Activated CD4-positive, alpha-beta memory T cell treated with anti-CD3 and anti-CD28 coated beads, Interleukin-2, amount 10 ng/mL, durations not matched to agents 7 days and 5 days (primary cell): ENCODE measurements at regions not wholly inside any gene's neighbourhood (a gene's known extent, or its start where the extent isn't known, plus 50 kb on each side); places are given as distances from the start of the nearest gene placed in this dataset.

Experiments
- CTCF ChIA-PET: fragments of 350-600 bp; sonication (Branson Sonifier 250); formaldehyde crosslinking; loops from one replicate; lab custom pipeline; 2021; ENCODE audit warnings: antibody characterized with exemption, inconsistent platforms; lab: Charles Lee
- POLR2A ChIA-PET: fragments of 350-600 bp; sonication (Branson Sonifier 250); formaldehyde crosslinking; loops from one replicate; lab custom pipeline; 2021; ENCODE audit warnings: antibody characterized with exemption; lab: Charles Lee
- DNase-seq: peaks from one replicate; pipeline ENCODE4 v3.0.0-alpha.2; 2020
- H3K27ac Mint-ChIP-seq: one replicate; pipeline ENCODE4 v1.8.0; 2021; ENCODE audit warnings: mild to moderate bottlenecking, mixed read lengths
- H3K27me3 Mint-ChIP-seq: one replicate; pipeline ENCODE4 v1.8.0; 2021; ENCODE audit warnings: mixed read lengths
- H3K36me3 Mint-ChIP-seq: one replicate; pipeline ENCODE4 v1.8.0; 2021; ENCODE audit warnings: low read depth, mixed read lengths
- H3K4me1 Mint-ChIP-seq: one replicate; pipeline ENCODE4 v1.8.0; 2021; ENCODE audit warnings: mixed read lengths
- H3K4me3 Mint-ChIP-seq: one replicate; pipeline ENCODE4 v1.8.0; 2021; ENCODE audit warnings: mild to moderate bottlenecking, mixed read lengths
- H3K9me3 Mint-ChIP-seq: one replicate; pipeline ENCODE4 v1.8.0; 2021; ENCODE audit warnings: mixed read lengths

DNA sequence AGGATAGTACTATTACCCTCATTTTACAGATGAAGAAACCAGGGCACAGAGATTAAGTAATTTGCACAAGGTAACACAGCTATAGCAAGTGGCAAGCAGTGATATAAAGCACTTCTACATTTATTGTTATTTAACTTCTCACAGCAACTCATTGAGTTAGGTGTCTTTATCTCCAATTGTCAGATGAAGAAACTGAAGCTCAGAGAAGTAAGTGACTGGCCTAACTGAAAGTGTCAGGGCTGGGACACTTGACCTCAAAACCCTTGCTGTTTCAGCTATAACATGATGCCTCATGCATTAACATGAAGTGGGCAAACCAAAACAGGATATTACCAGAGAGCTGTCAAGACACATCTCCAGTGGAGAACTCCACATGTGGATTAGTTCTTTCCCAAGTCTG, 65.8 kb upstream of the LEKR1 start:
- POLR2A ChIA-PET = no interaction called here

DNA sequence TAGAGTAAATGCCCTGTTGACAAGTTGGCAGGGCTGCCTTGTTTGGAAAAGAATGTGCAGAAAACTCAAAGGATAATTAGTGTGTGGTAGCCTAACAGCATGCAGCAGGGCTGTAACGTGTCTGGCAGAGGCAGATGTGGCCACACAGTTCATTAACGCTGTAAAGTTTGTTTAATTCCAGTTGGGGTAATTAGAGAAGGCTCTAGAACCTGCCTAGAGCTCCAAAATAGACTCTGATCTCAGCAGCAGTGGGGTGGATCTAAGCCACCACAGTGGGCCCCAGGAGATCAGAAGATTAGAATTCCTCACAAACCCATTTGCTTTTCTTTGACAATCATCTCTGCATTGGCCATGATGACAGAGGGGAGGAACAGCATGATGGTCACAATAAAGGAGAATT, 65.1 kb upstream of the LEKR1 start:
- no peak for DNase-seq
- no peak overlapping the region for H3K27ac Mint-ChIP-seq
- ChIA-PET POLR2A (no interaction called here), CTCF (interaction anchor here (0.7 to 1.2 kb wide), 2 partner anchors 29 to 238 kb away, joined by 3 to 6 read pairs; no protein-coding TSS in a partner anchor)
- no peaks in the 10 kb centered on the region for H3K27me3 Mint-ChIP-seq
- no peaks in the 10 kb centered on the region for H3K36me3 Mint-ChIP-seq
- H3K9me3 Mint-ChIP-seq = peaks cover 2% of the 10 kb centered on the region
- H3K4me1 Mint-ChIP-seq = peaks cover 14% of the 10 kb centered on the region
- no peak overlapping the region for H3K4me3 Mint-ChIP-seq

More for the DNA sequence above, 65.8 kb upstream of the LEKR1 start:
- H3K4me1 Mint-ChIP-seq = peaks cover 14% of the 10 kb centered on the region
- H3K9me3 Mint-ChIP-seq = peaks cover 2% of the 10 kb centered on the region
- no peak for DNase-seq
- H3K4me3 Mint-ChIP-seq = no peak overlapping the region
- no peaks in the 10 kb centered on the region for H3K27me3 Mint-ChIP-seq
- H3K27ac Mint-ChIP-seq = no peak overlapping the region
- no peaks in the 10 kb centered on the region for H3K36me3 Mint-ChIP-seq
- CTCF ChIA-PET = interaction anchor here (0.7 to 1.2 kb wide), 2 partner anchors 30 to 239 kb away, joined by 3 to 6 read pairs; no protein-coding TSS in a partner anchor

DNA sequence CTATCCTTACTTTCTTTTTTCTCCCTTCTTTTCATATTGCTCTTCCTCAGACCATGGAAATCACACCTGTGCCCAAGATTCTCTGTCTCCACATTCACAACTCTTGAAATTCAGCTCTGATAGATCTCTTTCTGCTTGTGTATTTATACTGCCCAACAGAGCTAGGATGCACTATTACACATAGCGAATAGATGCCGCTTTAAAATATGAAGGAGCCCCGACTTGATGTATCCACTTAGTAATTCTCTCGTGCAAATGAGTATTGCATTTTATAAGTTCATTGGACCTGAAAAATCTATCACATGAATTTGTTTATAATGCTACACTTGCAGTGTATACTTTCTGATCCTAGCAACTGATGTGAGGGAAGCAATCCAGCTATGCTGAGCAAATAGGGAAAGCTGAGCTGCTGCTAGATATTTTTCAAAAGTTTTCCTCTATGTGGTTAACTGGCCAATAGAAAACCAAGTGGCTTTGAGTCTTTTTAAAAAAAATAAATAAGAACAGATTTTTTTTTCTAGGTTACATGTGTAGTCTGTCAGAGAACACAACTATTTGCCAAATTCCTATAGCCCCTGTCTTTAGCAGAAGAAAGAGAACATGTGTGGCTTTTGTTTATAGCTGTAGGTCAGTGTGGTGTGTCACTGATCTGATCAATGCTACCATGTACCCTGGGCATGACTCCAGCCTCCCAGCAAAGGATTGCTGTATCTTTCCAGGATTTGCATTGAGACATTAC, 64.3 kb upstream of the LEKR1 start:
- Mint-ChIP-seq H3K4me3 (no peak overlapping the region), H3K9me3 (peaks cover 2% of the 10 kb centered on the region), H3K4me1 (peaks cover 14% of the 10 kb centered on the region), H3K36me3 (no peaks in the 10 kb centered on the region), H3K27me3 (no peaks in the 10 kb centered on the region), H3K27ac (no peak overlapping the region)
- no peak for DNase-seq
- ChIA-PET POLR2A (interaction anchor here (1.3 kb wide), 1 partner anchor 26 kb away, joined by 3 read pairs; no protein-coding TSS in a partner anchor), CTCF (no interaction called here)

DNA sequence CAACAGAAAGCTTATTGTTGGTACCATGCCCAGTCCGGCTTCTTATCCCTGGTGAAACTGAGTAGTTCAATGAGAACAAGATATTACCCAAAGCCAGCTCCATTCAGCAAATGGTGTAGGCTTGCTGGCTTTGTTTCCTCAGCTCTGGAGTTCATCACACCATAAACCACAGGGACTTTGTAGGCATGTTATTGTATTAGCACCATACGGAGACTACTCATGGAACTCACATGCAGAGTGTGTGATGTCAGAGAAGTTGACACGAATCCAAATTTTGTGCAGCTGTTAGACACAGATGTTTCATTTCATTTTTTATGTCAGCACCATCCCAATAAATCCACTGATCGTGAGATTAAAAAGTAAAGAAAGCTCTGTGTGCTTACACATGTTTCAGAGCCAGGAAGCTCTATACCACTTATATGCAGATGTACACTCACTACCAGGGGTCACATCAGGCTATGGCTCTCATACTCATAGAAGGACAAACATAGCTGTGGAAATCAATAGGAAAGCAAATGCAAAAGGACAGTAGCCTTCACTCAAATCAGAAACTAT, 63.4 kb upstream of the LEKR1 start:
- ChIA-PET POLR2A (interaction anchor here (1.3 kb wide), 1 partner anchor 26 kb away, joined by 3 read pairs; no protein-coding TSS in a partner anchor), CTCF (no interaction called here)
- Mint-ChIP-seq H3K27me3 (no peaks in the 10 kb centered on the region), H3K36me3 (no peaks in the 10 kb centered on the region), H3K27ac (no peak overlapping the region), H3K4me1 (peaks cover 14% of the 10 kb centered on the region), H3K9me3 (peaks cover 2% of the 10 kb centered on the region), H3K4me3 (no peak overlapping the region)
- DNase-seq = no peak

DNA sequence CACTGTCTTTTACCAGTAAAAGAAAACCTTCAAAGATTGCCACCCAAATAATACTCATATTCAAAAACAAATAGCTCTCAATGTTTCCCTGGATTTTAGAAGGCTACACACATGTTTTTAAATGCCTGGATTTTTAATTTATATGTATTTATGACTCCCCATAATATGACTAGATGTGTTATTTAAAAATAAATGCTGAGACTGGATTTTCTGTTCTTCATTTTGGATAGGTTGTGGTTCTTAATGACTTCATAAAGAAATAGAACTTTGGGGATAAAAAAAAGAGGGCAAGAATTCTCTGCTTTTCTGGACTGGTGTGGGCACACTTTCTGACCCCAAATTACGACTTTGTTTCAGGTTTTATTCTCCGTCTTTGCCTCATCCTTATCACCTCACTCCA, 62.8 kb upstream of the LEKR1 start:
- no peaks in the 10 kb centered on the region for H3K27me3 Mint-ChIP-seq
- no peaks in the 10 kb centered on the region for H3K9me3 Mint-ChIP-seq
- no peak overlapping the region for H3K27ac Mint-ChIP-seq
- no peaks in the 10 kb centered on the region for H3K36me3 Mint-ChIP-seq
- H3K4me1 Mint-ChIP-seq = peaks cover 14% of the 10 kb centered on the region
- no peak overlapping the region for H3K4me3 Mint-ChIP-seq
- ChIA-PET POLR2A (interaction anchor here (1.3 kb wide), 1 partner anchor 25 kb away, joined by 3 read pairs; no protein-coding TSS in a partner anchor), CTCF (no interaction called here)
- DNase-seq = no peak

DNA sequence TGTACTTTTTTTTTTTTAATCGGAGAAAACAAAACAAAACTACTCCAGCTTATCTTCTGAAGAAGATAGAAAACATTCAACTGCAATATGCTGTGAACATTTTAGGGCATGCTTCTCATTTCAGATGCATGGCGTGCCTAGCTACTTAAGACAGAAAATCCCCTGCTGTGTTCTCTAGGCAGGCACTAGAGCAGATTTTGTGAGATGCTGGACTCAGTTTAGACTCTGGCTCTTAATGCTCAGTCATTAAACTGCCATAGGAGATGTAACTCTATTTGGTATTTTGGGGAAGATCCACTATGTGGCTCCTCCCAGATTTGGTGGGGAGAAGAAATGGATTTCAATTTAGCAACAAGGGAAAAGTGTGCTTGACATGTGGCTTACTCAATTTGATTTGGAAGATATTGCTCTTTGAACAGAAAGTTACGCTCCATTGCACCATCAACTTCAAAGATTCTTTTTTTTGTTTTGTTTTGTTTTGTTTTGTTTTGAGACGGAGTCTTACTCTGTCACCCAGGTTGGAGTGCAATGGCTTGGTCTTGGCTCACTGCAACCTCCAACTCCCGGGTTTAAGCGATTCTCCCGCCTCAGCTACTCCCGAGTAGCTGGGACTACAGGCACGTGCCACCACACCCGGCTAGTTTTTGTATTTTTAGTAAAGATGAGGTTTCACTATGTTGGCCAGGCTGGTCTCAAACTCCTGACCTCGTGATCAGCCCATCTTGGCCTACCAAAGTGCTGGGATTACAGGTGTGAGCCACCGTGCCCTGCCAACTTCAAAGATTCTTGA, 62.0 kb upstream of the LEKR1 start:
- Mint-ChIP-seq H3K9me3 (no peaks in the 10 kb centered on the region), H3K27me3 (no peaks in the 10 kb centered on the region), H3K4me3 (no peak overlapping the region), H3K27ac (no peak overlapping the region), H3K4me1 (peaks cover 14% of the 10 kb centered on the region), H3K36me3 (no peaks in the 10 kb centered on the region)
- POLR2A ChIA-PET = no interaction called here
- DNase-seq = no peak
- CTCF ChIA-PET = no interaction called here

DNA sequence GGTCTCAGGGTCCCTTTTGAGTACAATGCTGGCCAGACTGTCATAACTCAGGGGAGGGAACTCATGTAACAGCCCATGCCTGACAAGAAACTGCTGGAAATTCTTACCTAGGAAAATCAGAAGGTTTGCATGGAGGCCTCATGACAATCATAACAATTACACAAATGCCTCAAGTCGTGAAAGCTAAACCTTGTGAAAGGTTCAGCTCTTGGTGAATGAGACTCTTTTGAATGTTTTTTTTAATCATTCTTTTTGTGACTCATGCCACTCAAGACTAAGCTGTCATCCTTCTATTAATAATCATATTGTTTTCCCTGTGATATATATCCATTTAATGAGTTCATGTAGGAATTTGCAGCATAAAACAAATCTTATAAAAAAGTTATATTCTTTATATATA, 61.4 kb upstream of the LEKR1 start:
- Mint-ChIP-seq H3K9me3 (no peaks in the 10 kb centered on the region), H3K27me3 (no peaks in the 10 kb centered on the region), H3K27ac (no peak overlapping the region), H3K4me1 (peaks cover 14% of the 10 kb centered on the region), H3K4me3 (no peak overlapping the region), H3K36me3 (no peaks in the 10 kb centered on the region)
- ChIA-PET CTCF (no interaction called here), POLR2A (no interaction called here)
- no peak for DNase-seq

DNA sequence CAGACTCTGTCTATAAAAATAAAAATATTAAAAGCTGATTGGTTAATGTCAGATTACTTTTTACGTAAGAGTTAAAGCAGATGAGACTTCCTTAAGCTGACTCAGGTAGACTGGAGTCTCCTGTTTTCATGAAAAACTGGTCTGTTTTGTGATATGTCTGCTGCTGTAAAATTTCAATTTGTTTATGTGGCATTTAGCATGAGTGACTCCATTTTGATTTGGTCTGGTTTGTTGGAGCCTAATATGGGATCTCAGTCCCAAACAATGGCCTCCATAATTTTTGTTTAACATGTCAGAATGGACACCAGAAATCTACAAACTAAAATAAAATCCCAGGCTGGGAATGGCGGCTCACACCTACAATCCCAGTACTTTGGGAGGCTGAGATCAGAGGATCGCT, 57.8 kb upstream of the LEKR1 start:
- H3K4me1 Mint-ChIP-seq = peaks cover 7% of the 10 kb centered on the region
- ChIA-PET POLR2A (no interaction called here), CTCF (no interaction called here)
- no peak overlapping the region for H3K4me3 Mint-ChIP-seq
- no peak for DNase-seq
- H3K9me3 Mint-ChIP-seq = no peaks in the 10 kb centered on the region
- no peak overlapping the region for H3K27ac Mint-ChIP-seq
- no peaks in the 10 kb centered on the region for H3K27me3 Mint-ChIP-seq
- H3K36me3 Mint-ChIP-seq = no peaks in the 10 kb centered on the region

DNA sequence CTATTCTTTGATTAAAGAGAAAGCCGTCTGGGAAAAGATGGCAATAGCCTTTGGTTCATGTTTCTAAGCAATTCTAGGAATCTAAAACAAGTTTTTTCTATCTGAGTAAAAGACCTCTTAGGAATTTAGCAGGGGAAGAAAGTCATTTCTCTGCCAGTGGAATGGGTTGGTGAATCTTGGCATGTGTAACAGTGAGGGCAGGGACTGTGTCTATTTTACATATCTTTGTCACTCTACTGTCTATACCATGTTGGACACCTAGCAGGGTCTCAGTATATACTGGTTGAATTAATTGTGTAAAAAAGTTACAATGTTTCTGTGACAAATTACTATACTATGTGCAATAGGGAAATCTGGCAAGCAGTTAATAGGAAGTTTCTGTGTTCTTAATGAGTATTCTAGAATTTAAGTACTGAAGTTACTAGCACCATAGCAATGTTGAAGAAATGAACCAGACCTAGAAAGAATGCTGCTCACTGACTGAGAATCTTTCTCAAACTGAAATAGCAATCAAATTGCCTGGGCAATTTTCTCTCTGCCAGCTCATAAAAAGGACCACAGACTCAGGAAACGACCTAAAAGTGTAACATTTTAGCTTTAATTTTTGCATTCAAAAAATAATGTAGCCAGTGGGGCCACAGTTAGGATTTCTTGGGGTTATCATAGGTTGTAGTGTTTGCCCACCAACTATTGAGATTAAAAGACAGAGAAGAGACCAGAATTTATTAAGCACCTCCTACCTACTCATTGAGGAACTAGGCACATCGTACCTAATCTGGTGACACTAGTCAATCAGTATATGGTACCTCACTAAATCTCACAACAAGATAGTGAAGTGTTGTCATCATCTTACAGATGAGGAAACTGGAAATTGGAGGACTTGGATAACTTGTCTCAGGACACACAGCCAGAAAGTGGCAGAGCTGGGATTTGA, 56.2 kb upstream of the LEKR1 start:
- Mint-ChIP-seq H3K27ac (no peak overlapping the region), H3K4me1 (peaks cover 7% of the 10 kb centered on the region), H3K27me3 (no peaks in the 10 kb centered on the region), H3K9me3 (no peaks in the 10 kb centered on the region), H3K36me3 (no peaks in the 10 kb centered on the region), H3K4me3 (no peak overlapping the region)
- ChIA-PET CTCF (no interaction called here), POLR2A (no interaction called here)
- no peak for DNase-seq

DNA sequence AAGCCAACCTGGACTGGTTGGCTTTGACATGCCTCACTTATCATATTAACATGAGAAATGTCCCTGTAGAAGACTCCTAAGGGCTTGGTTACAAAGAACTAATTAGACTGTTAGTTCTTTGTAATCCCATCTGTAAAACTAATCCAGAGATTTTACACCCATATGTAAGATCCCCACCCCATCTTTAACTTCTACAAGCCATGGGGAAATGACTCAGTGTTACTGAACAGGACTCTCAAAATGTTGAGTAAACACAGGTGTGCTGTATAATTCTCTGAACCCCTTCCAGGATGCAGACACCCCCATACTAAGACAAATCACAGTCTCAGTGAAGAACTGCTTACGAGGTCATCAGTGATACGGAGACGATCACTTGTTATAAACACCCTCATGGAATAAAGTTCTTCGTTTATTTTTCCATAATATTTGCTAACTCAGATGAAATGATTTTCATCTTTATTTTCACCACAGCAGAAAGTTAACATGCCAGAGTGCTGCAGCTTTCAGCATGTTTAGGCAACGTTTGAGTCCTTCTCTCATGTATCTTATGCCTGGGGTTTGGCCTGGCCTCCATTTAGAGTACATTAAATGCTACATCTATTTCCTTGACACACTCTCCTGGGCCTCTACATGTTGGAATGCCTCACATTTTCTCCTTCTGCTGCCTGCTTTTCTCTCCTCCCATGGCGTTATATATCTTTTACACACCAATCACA, 55.3 kb upstream of the LEKR1 start:
- CTCF ChIA-PET = no interaction called here
- H3K4me3 Mint-ChIP-seq = no peak overlapping the region
- no peaks in the 10 kb centered on the region for H3K36me3 Mint-ChIP-seq

DNA sequence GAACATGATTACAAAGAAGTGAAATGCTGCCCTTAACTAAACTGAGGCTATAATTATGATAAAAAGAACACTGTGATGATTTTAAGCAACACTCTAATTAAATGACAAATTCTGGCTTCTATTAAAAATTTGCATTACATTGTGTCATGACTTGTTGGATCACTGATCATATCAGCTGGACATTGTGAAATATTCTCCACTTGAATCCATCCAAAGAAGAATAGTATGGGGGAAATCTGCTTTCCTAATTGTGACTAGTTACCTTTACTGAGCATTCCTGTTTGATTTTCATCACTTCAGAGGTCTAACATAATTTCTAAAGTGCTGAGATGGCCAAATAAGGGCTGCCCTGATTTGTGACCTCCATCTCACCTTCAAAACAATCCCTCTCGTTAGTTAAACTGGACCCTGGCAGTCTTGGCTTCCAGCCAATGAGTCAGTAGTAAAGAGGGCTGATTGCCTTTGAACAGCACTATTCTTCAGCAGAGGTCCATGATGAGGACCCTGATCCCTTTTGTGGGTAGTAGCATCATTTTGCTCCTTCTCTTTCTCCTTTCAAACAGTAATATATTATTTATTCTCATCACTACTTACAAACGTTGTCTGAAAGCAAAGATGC, 53.5 kb upstream of the LEKR1 start:
- Mint-ChIP-seq H3K27me3 (peaks cover 2% of the 10 kb centered on the region), H3K9me3 (no peaks in the 10 kb centered on the region), H3K4me1 (peaks cover 9% of the 10 kb centered on the region), H3K27ac (no peak overlapping the region), H3K36me3 (no peaks in the 10 kb centered on the region), H3K4me3 (no peak overlapping the region)
- DNase-seq = no peak
- CTCF ChIA-PET = no interaction called here
- POLR2A ChIA-PET = no interaction called here

More for the DNA sequence above, 55.3 kb upstream of the LEKR1 start:
- no peaks in the 10 kb centered on the region for H3K9me3 Mint-ChIP-seq
- H3K27ac Mint-ChIP-seq = no peak overlapping the region
- no peaks in the 10 kb centered on the region for H3K27me3 Mint-ChIP-seq
- POLR2A ChIA-PET = no interaction called here
- peaks cover 7% of the 10 kb centered on the region for H3K4me1 Mint-ChIP-seq
- DNase-seq = no peak

DNA sequence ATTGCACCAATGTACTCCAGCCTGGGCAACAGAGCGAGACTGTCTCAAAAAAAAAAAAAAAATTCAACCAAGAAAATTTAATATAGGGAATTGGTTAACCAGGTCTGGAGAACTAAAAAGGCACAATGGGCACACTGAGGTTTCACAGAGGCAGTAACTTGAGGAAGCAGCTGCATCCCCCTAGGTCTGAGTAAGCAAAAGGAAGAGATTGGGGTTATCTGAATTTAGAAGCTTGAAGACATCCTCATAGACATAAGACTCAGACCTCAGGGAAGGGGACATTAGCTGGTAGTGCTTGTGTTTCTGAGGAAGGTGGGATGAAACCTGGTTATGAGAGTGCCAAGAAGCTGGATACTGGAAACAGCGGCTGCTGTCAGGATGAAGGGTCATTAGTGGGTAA, 50.1 kb upstream of the LEKR1 start:
- Mint-ChIP-seq H3K36me3 (no peaks in the 10 kb centered on the region), H3K4me1 (peaks cover 3% of the 10 kb centered on the region), H3K4me3 (no peak overlapping the region), H3K27ac (no peak overlapping the region), H3K27me3 (peaks cover 2% of the 10 kb centered on the region), H3K9me3 (no peaks in the 10 kb centered on the region)
- DNase-seq = no peak
- ChIA-PET CTCF (interaction anchor here (0.8 to 1.1 kb wide), 2 partner anchors 10 to 37 kb away, joined by 3 read pairs; no protein-coding TSS in a partner anchor), POLR2A (no interaction called here)
